Hematopoietic multipotent progenitor cell (in vitro differentiated cells): ENCODE measurements at regions not wholly inside any gene's neighbourhood (a gene's known extent, or its start where the extent isn't known, plus 50 kb on each side); places are given as distances from the start of the nearest gene placed in this dataset. TPM values are rescaled to one million over a fixed set of nuclear protein-coding genes. Genes with fewer than 3 reads are reported as not detected.

Experiments
- small RNA-seq: library from RNA; depleted of rRNA; stranded (forward); fragments of <200 nt; gene quantifications from one replicate; pipeline ENCODE3, GENCODE V24; 2012

Small RNA genes lying in the stretch of these regions (small RNA-seq; reads per million reads assigned to genes)
- not detected for gene MIR4418
